Fibroblast of pulmonary artery (primary cell): ENCODE measurements at regions not wholly inside any gene's neighbourhood (a gene's known extent, or its start where the extent isn't known, plus 50 kb on each side); places are given as distances from the start of the nearest gene placed in this dataset.
A peak's percentile ranks its signal among the peaks of the same experiment; 100 is the strongest.

ENCODE experiments used
- DNase-seq: peaks from one replicate; pipeline ENCODE4 v3.0.0-alpha.2; 2010; ENCODE audit warnings: low read depth
- H3K4me3 ChIP-seq: replicated peaks from 2 replicates; pipeline ENCODE4 v1.5.1; 2011; ENCODE audit warnings: low read depth, mild to moderate bottlenecking, control low read depth, low read length, moderate library complexity
- TF ChIP-seq, protein P1 (sequence below): IDR thresholded peaks from 2 replicates; pipeline ENCODE4 v1.5.1; 2011; ENCODE audit warnings: mild to moderate bottlenecking, control low read depth, low read length, inconsistent platforms; ENCODE audit errors: missing control alignments

DNA sequence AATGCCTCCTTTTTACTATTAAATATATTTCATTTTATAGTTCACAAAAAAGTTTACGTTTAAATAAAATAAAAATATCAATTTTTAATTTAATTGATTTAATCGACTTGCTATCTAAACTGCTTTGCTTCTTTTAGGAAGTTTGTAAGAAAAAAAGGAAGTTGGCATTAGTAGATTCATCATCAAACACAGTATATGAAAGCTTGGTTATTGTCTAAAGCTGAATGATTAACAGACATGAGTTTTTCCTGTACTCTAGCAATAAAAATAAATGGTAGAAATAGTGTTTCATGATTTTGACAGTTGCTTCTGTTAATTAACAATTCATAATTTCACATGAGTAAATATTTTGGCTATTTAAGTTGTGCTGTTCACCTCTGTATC, 1285.5 kb upstream of the GJE1 start:
- TF ChIP-seq, protein P1, sequence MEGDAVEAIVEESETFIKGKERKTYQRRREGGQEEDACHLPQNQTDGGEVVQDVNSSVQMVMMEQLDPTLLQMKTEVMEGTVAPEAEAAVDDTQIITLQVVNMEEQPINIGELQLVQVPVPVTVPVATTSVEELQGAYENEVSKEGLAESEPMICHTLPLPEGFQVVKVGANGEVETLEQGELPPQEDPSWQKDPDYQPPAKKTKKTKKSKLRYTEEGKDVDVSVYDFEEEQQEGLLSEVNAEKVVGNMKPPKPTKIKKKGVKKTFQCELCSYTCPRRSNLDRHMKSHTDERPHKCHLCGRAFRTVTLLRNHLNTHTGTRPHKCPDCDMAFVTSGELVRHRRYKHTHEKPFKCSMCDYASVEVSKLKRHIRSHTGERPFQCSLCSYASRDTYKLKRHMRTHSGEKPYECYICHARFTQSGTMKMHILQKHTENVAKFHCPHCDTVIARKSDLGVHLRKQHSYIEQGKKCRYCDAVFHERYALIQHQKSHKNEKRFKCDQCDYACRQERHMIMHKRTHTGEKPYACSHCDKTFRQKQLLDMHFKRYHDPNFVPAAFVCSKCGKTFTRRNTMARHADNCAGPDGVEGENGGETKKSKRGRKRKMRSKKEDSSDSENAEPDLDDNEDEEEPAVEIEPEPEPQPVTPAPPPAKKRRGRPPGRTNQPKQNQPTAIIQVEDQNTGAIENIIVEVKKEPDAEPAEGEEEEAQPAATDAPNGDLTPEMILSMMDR = no peak
- DNase-seq = no peak
- H3K4me3 ChIP-seq = no peak overlapping the region

DNA sequence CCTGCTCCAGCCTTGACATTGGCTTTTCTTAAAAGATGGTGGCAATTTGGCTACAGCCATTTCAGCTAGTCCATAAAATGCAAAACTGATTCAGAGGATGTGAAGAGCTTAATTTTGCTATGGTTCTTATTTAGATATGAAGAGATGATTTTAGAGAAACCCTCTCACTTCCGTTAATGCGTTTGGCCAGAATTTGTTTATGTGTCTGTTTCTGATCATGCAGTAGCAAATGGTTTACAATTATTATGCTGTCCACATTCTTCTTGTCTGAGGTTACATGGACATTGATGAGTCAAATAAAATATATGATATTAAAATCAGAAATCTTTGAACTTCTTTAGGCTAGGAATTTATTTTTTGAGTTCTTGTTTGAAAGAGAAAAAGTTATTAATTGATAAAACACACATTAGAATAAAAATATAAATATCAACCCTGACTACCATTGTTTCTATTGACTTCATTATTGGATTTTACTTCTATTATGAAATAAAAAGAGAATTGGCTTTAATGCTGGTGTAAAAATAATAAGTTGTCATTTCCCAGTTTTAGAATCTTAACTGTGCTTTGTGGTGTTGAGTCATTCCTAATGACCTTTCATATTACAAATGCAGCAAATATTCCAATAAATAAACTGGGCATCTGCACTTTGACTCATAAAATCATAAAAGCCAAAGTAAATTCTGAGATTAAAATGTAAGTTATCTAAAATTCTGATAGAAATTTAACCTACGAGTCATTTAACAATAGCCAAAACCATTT, 1286.0 kb upstream of the GJE1 start:
- TF ChIP-seq, protein P1 = no peak
- DNase-seq = peak; percentile 46
- H3K4me3 ChIP-seq = no peak overlapping the region

DNA sequence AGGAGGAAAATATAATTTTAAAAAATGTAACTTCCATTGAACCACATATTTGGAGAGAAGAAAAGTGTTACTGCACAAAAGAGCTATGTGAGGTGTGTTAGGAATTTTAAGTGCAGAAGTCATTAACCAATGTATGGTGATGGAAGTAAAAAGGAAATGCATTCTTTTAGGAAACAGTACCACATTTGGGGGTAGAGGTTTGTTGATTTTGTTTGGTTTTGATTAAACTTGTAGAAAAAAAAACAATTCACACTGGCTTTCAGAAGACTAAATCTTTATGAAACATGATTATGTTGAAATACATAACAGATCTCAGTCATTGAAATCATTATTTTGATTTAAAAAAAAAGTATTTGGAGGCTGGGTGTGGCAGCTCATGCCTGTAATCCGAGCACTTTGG, 1287.0 kb upstream of the GJE1 start:
- no peak overlapping the region for H3K4me3 ChIP-seq
- no peak for DNase-seq
- TF ChIP-seq, protein P1 = no peak

DNA sequence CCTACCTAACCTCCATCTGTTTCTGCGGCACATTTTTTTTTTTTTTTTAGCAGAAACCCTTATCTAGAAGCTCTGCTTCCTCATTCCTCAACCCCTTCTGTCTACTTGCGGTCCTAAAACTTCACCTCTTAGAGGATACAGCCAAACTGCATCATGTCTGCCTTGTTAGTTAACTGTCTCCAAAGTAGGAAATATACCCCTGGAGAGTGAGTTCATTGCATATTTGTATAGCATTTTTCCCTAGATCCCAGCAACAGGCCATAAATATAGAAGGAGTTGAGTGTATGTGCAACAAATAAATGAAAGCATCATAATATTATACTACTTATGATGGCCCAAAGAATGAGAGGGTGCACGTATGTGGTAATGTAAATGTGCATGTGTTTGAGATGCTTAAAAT, 1288.6 kb upstream of the GJE1 start:
- TF ChIP-seq, protein P1 = no peak
- no peak for DNase-seq
- H3K4me3 ChIP-seq = no peak overlapping the region

DNA sequence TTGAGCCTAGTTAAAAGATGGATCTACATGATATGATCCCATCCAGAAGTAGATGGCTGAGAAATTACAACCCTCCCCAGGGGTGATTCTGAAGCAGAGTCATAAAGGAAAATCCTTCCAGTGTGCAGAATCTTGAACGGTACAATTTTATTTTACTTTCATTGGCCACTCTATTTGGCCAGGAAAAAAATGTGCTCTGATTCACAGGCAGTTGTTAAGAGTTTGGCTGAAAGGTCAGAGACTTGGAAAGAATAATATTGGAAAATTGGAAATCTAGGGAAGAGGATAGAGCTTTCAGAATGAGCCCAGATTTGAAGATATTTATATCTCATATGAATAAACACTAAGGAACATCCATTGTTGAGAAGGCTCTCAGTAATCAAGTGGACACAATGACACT, 1299.3 kb upstream of the GJE1 start:
- TF ChIP-seq, protein P1 = no peak
- no peak for DNase-seq
- H3K4me3 ChIP-seq = no peak overlapping the region

DNA sequence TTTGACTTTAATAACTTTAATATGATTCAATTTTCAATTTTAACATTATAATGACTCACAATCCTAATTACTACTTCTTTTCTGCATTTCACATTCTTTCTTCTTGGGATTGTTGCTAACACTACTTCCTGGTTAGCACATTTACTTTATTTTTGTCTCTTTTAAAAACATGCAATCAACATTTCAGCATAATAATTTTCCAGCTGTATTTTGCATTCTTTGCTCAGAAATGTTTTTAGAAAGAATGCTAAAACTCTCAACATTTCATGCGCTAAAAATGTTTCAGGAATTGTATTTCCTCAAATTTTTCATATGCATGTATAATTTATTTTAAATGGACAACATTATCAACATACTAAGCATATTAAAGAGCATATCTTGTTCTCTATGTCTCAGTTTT, 1302.1 kb upstream of the GJE1 start:
- TF ChIP-seq, protein P1 = no peak
- no peak for DNase-seq
- H3K4me3 ChIP-seq = no peak overlapping the region

DNA sequence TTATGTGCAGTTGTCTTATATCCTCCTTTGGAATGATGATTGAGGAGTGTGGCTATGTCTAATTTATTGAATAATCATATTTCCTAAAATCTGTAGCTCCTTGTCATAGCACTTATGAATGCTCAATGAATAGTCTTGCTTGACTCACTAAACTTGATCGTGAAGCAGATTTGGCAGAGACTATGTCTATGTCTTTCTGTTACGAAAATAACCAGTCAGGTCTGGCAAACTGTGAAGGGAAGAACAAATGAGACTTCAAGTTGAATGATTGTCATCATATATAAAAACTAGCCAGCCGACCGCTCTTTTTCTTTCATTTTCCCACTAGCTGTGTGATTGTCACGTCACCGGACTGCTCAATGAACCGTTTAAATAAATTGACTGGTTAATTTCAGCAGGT, 1303.9 kb upstream of the GJE1 start:
- TF ChIP-seq, protein P1 = no peak
- no peak for DNase-seq
- no peak overlapping the region for H3K4me3 ChIP-seq
